ENCODE measurements at regions not wholly inside any gene's neighbourhood (a gene's known extent, or its start where the extent isn't known, plus 50 kb on each side); places are given as distances from the start of the nearest gene placed in this dataset.
A peak's percentile ranks its signal among the peaks of the same experiment; 100 is the strongest.

DNA sequence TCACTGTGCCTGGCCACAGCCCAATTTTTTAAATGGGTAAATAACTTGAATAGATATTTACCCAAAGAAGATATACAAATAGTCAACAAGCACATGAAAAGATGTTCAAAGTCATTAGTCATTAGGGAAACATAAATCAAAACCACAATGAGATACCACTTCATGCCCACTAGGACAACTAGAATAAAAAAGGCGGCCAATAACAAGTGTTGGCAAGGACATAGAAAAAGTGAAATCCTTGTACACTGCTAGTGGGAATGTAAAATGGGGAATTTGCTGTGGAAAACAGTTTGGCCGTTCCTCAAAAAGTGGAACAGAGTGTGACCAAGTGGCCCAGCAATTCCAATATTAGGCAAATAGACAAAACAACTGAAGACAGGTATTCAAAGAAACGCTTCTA, 270.1 kb downstream of the TFCP2L1 start:
- intact Hi-C loops (cut with DNase I; ENCODE audit: low total_unique reads), result no loop called here
- H3K4me1 ChIP-seq, result peaks cover 5 to 19% (median 8%) of the 10 kb centered on the region in 4 donors
- no peaks in the 10 kb centered on the region for H3K36me3 ChIP-seq
- no peak overlapping the region for H3K27ac ChIP-seq
- peaks cover 0 to 16% (median 2%) of the 10 kb centered on the region in 4 donors for H3K9me3 ChIP-seq
- no peak for DNase-seq
- H3K27me3 ChIP-seq, result no peaks in the 10 kb centered on the region
- WGBS, 5 donors, result 90 to 98% (median 97%) methylated on average over 3 of the region's 3 CpGs
- no peak overlapping the region for H3K4me3 ChIP-seq
- TF ChIP-seq, protein P1, sequence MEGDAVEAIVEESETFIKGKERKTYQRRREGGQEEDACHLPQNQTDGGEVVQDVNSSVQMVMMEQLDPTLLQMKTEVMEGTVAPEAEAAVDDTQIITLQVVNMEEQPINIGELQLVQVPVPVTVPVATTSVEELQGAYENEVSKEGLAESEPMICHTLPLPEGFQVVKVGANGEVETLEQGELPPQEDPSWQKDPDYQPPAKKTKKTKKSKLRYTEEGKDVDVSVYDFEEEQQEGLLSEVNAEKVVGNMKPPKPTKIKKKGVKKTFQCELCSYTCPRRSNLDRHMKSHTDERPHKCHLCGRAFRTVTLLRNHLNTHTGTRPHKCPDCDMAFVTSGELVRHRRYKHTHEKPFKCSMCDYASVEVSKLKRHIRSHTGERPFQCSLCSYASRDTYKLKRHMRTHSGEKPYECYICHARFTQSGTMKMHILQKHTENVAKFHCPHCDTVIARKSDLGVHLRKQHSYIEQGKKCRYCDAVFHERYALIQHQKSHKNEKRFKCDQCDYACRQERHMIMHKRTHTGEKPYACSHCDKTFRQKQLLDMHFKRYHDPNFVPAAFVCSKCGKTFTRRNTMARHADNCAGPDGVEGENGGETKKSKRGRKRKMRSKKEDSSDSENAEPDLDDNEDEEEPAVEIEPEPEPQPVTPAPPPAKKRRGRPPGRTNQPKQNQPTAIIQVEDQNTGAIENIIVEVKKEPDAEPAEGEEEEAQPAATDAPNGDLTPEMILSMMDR (IDR thresholded peaks at IDR 0.05), result no peak
- TF ChIP-seq POLR2AphosphoS5 (IDR thresholded peaks at IDR 0.05), result no peak
- no peak for TF ChIP-seq EP300 (IDR thresholded peaks at IDR 0.05)
- TF ChIP-seq POLR2A (IDR thresholded peaks at IDR 0.05), result no peak

DNA sequence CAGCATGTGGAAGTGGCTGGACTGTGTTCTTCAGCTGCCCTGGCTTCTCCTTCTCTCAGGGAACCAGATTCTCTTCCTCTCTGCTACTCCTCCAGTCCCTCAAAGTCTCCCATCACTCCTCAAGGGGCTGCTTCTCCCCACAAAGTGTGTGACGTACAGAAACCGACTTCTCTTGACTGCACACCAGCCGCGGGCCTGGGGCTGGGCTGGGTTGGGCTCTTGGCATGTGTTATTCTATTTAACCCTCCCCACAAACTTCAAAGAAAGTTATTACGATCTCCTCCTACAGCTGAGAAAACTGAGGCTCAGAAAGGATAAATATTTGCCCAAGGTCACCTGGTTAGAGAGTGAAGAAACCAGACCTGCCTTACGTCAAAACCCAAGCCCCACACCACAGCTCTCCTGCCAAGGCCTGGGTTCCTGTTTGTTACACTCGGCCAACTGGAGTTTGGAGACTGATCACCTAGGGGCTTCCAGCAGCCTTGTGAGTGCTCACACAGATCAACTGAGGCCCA, 269.0 kb downstream of the TFCP2L1 start:
- WGBS, 5 donors, result 25 to 51% (median 37%) methylated on average over 7 of the region's 7 CpGs
- H3K27ac ChIP-seq, result peak overlapping the region in 2 of 5 donors; percentile 28 to 36

DNA sequence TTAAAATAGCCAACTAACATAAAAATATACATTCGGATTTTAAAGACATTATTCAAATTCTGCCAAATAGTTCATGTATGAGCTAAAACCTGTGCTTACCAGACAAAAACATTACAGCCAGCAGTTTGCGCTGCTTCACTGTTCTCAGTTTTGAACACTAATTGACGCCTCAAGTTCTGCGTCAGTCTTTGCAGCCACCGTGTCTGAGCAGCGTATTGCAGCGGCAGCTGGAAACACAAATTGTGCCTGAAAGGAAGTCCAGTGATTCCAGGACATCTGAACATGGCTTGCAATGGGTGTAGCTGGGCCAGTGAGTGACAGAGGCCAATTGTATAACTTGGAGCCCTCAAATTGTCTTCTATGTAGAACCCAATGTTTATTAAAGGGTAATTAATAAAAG, 267.6 kb downstream of the TFCP2L1 start:
- peaks cover 5 to 19% (median 8%) of the 10 kb centered on the region in 4 donors for H3K4me1 ChIP-seq
- H3K4me3 ChIP-seq, result no peak overlapping the region
- H3K27ac ChIP-seq, result no peak overlapping the region
- TF ChIP-seq EP300 (IDR thresholded peaks at IDR 0.05) (no peak), POLR2A (IDR thresholded peaks at IDR 0.05) (no peak), POLR2AphosphoS5 (IDR thresholded peaks at IDR 0.05) (no peak)
- TF ChIP-seq, protein P1 (IDR thresholded peaks at IDR 0.05), result no peak
- H3K36me3 ChIP-seq, result no peaks in the 10 kb centered on the region
- peak in 1 of 2 donors; percentile 56 for DNase-seq
- WGBS, 5 donors, result 35 to 58% (median 51%) methylated on average over 7 of the region's 7 CpGs
- H3K27me3 ChIP-seq, result no peaks in the 10 kb centered on the region
- peaks cover 0 to 3% (median 0%) of the 10 kb centered on the region in 4 donors for H3K9me3 ChIP-seq
- intact Hi-C loops (cut with DNase I; ENCODE audit: low total_unique reads), result no loop called here

More for the DNA sequence above, 269.0 kb downstream of the TFCP2L1 start:
- H3K27me3 ChIP-seq, result no peaks in the 10 kb centered on the region
- H3K4me3 ChIP-seq, result no peak overlapping the region
- TF ChIP-seq POLR2AphosphoS5 (IDR thresholded peaks at IDR 0.05) (no peak), EP300 (IDR thresholded peaks at IDR 0.05) (no peak), POLR2A (IDR thresholded peaks at IDR 0.05) (no peak)
- TF ChIP-seq, protein P1 (IDR thresholded peaks at IDR 0.05), result no peak
- no peaks in the 10 kb centered on the region for H3K36me3 ChIP-seq
- H3K9me3 ChIP-seq, result peaks cover 0 to 12% (median 2%) of the 10 kb centered on the region in 4 donors
- peaks cover 5 to 19% (median 8%) of the 10 kb centered on the region in 4 donors for H3K4me1 ChIP-seq
- peak; percentile 65 to 77 for DNase-seq
- intact Hi-C loops (cut with DNase I; ENCODE audit: low total_unique reads), result no loop called here

DNA sequence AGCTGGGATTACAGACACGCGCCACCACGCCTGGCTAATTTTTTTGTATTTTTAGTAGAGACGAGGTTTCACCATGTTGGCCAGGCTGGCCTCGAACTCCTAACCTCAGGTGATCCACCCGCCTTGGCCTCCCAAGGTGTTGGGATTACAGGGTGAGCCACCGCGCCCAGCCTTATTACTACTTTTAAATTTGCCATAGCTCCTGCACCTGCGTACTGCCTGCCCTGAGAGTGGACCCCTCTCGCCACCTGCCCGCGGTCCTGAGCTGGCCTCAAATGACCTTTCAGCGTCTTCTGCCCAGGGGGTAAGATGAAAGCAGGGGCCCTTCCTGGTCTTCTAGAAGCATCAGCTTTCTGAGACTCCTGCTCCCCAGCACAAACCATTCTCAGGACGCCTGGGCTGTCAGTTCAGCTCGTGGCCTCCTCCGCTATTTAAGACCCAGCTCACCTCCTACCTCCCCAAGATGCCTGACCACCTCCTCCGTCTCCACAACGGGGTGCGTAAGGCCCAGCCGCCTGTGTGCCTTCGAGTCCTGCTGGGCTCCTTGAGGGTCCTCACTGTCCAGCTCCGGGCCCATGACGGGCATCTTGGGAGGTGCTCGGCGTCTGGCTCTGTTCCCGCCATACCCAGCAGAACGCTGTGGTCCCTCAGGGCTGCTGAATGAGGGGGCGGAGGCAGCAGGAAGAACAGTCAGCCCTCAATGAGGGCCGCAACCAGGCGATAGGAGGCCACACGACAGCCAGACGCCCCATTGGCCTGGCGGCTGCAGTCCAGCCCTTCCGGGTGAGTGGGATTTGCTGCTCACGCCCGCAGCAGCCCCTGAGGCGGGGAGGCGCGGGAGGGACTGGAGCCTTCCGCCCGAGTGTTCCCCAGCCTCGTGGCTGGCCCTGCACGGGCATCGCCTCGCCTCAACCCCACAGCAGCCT, 266.6 kb downstream of the TFCP2L1 start:
- TF ChIP-seq POLR2AphosphoS5 (IDR thresholded peaks at IDR 0.05) (no peak), POLR2A (IDR thresholded peaks at IDR 0.05) (no peak), EP300 (IDR thresholded peaks at IDR 0.05) (no peak)
- TF ChIP-seq, protein P1 (IDR thresholded peaks at IDR 0.05), result no peak
- no peak overlapping the region for H3K27ac ChIP-seq
- H3K27me3 ChIP-seq, result no peaks in the 10 kb centered on the region
- peaks cover 0 to 3% (median 0%) of the 10 kb centered on the region in 4 donors for H3K9me3 ChIP-seq
- peaks cover 5 to 19% (median 8%) of the 10 kb centered on the region in 4 donors for H3K4me1 ChIP-seq
- intact Hi-C loops (cut with DNase I; ENCODE audit: low total_unique reads), result no loop called here
- DNase-seq, result peak in 1 of 2 donors; percentile 90
- WGBS, 5 donors, result 69 to 83% (median 78%) methylated on average over 35 to 45 of the region's 45 CpGs
- H3K4me3 ChIP-seq, result peak overlapping the region in 2 of 4 donors; percentile 19 to 21
- H3K36me3 ChIP-seq, result no peaks in the 10 kb centered on the region

All from stomach (tissue), 8 donors.